AG20443 (cell line): ENCODE measurements at regions not wholly inside any gene's neighbourhood (a gene's known extent, or its start where the extent isn't known, plus 50 kb on each side); places are given as distances from the start of the nearest gene placed in this dataset.
"Not testable (repeated sequence)": the region's sequence is repeated elsewhere in the genome, so short reads cannot be mapped to it uniquely, and the experiment has no call there.

ENCODE experiments used
- DNase-seq: peaks from one replicate; pipeline ENCODE4 v3.0.0; 2012; ENCODE audit warnings: low spot score, mixed read lengths

DNA sequence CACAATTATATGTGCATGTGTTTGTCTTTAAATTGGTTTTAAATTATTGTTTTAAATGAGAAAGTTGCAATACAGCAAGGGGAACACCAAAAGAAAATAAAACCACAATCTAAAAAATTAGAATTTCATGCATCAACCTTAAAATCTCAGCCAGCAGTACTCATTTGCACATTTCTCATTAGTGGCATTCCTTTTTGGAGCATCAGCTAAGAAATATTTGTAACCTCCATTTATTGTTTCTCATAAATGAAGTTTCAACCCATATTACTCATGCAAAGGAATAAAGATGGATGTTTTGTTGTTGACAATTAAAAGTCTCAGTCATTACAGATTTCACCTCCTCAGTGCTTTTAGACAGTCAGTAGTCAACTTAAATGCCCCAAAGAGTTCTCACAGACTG, 160.1 kb downstream of the TBX15 start:
- DNase-seq, result no peak

DNA sequence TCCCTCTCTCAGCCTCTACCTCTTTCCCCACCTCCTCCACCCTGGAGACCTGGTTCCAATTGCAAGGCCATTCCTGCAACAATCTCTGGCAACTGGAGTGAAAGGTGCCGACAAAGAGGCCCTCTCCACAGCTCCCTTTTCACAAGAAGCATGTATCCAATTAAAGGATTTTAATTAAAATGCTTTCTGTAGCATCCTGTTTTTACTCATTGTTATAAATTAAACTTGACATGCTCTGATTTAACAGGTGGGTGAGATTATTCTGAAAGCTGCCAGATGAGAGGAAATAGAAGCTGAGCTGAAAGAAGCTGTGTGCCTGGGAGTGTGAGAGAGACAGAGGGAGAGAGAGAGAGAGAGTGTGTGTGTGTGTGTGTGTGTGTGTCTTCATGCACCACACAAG, 160.5 kb downstream of the TBX15 start:
- DNase-seq, result no peak

DNA sequence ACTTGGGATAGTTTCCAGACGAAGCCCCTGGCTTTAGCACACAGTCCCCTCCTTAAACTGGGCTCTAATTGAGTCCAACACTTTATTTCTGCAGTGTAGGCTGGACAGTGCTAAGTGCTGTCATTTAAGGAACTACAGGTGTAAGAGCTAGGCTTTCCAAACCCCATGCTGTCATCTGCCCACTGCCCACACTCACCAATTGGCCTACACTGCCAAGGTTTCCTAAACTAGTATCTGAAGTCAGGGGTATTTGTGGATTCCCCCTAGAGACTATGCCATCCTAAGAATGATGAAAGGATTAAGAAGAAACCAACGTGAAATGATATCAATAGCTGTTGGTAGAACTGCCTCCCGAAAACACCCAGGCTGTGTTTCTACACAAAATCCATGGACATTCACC, 160.9 kb downstream of the TBX15 start:
- DNase-seq, result no peak

DNA sequence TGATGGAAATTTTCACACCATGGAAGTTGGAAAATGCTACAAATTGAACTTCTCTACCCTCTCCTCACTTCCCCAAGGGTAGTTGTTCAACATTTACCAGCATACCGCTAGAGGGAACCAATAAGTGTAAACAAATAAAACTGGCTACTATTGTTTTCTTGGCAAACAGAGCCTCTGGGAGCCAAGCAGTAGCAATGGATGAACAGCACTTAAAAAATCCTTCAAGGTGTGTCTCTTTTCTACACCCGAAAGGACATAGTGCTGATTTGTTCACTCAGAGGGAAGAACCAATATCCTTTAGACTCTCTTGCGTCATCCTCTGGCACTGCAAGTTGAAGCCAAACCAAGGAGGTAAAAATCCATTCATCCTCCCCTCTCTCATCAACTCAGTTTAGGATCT, 161.5 kb downstream of the TBX15 start:
- no peak for DNase-seq

DNA sequence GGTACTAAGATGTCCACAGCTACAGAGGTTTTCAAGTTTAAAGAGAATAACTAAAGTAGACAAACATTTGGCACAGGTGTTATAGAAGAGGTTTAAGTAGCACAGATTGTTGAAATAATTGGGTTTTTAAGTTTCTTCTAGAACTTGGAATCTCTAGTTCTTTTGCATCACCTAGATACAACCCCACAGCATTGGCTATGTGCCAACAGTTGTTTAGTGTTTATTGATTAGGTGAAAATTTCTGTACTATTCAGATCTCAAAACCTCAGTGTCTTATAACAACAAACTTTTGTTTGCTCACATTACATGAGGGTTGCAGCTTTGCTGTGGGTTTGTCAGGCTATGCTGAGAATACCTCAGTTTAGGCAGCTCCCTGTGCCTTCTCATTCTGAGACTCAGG, 162.5 kb downstream of the TBX15 start:
- DNase-seq, result no peak

DNA sequence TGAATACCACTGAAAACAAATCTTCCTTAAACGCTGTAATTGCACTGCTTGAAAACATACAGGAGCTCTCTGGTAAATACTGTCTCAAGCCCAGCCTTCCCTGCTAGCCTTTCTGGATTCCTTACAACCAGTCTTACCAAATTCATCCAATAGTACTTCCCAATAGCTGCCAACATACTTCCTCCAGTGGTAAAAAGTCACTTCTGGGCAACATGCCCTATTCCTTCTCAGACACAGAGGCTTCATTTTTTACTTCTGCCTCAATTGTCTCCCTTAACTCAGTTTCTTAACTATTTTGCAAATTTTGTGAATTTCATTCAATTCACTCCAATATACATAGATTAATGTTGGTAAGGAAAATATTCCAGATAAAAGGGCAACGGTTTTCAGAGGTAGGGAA, 166.3 kb downstream of the TBX15 start:
- DNase-seq, result peak; percentile 42

DNA sequence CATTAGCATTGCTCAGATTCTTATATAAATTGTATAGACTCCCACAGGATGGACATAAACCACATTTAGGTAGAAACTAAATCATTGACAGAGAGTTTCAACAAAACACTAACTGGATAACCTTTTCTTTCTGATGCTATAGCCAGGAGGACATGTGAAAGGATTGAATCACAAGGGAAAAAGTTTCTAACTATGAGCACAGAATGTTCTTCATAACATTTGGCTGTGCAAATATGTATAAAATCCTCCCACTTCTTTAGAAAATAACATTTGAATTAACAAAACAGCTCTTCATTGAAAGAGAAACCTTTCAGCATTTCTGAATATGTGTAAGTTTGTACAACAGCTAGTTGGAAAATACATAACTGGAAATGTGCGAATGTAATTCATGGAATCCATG, 167.3 kb downstream of the TBX15 start:
- DNase-seq, result no peak

DNA sequence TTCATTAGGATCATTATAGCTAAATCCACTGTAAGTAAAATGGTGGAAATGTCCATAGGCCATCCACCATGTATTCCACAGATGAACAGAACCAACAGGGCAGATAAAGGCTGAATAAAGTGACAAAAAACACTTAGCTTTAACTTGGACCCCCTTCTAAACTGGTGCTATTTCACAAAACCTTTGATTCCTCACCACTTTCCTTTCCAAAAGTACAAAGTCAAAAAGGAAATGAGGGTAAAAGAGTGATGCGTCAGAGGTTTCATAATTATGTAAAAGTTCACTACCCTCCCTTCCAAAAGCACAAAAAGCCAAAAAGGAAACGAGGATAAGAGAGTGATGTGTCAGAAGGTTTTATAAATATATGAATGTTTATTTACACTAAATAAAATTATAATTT, 172.2 kb downstream of the TBX15 start:
- no peak for DNase-seq

DNA sequence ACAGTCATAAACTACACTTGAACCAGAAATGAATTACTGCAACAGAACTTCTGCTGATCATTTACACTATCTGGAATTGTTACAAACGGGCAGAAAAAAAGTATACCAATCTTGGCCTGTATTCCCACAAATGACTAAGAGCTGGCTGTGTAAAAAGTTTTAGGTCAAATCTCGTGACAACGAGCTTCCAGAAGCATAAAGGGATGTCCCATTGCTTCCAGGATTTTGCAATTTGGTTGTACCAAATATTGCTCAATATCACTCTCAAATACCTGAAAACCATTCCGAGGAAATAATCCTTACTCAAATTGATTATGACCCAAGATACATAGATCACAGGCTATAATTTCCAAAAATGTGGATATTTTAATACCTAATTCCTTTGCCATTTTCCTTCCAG, 175.6 kb downstream of the TBX15 start:
- DNase-seq, result no peak

DNA sequence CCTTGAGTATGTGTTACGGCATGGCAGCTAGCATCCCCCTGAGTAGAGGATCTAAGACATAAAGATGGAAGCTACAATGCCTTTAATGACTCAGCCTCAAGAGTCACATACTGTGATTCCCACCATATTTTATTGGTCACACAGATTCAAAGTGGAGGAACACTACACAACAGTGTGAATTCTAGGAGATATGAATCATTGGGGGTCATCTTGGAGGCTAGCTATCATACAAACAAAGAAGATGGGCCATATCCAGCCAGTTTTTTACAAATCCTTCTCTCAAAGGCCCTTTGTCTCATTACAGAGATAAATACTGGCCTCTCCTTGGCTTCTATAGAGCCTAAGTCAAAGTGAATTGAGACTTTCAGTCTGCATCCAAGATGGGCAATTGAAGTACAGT, 177.0 kb downstream of the TBX15 start:
- no peak for DNase-seq

DNA sequence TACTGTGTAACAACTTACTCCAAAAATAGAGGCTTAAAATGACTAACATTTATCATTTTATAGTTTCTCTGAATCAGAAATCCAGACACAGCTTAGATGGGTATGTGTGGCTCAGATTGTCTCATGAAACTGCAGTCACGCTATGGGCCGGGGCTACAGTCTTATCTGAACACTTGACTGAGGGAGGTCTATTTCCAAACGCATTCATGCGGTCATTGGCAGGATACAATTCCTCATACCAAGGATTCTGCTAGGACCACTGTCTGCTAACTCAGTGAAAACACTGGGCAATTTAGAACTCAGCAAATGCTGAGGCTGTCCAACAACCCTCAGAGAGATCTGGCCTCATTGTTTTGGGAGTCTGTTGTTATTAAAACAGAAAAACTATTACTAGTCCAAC, 178.6 kb downstream of the TBX15 start:
- DNase-seq, result no peak

DNA sequence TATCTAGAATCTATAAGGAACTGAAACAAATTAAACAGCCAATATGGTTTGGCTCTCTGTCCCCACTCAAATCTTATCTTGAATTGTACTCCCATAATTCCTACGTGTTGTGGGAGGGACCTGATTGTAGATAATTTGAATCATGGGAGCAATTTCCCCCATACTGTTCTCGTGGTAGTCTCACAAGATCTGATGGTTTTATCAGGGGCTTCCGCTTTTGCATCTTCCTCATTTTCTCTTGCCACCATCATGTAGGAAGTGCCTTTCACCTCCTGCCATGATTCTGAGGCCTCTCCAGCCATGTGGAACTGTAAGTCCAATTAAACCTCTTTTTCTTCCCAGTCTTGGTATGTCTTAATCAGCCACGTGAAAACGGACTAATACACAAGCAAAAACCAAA, 185.0 kb downstream of the TBX15 start:
- DNase-seq, result not testable (repeated sequence)

DNA sequence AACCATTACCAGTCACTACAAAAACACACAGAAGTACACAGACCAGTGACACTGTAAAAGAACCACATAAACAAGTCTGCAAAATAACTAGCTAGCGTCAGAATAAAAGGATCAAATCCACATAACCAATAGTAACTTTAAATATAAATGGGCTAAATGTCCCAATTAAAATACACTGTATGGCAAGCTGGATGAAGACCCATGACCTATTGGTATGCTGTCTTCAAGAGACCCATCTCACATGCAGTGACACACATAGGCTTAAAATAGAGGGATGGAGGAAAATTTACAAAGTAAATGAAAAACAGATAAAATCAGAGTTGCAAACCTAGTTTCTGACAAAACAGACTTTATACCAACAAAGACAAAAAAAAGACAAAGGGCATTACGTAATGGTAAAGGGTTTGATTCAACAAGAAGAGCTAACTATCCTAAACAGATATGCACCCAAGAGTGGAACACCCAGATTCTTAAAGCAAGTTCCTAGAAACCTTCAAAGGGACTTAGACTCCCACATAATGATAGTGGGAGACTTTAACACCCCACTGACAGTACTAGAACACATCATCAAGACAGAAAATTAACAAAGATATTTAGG, 196.9 kb downstream of the TBX15 start:
- DNase-seq, result no peak

DNA sequence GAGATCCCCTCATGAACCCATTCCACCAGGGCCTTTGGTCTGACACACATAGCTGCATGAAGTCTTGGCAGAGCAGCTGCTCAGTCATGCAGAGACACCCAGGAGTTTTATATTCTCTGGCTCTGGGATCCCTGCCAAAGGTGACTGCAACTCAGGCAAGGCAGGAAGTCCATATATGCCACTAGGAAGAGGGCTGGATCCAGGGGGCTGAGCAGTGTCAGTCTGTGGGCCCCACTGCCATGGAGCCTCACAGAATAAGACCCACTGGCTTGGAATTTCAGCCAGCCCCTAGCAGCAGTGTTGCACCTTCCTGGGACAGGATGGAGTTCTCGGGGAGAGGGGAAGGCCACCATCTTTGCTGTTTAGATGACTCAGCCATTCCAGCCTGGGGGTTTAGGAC, 199.7 kb downstream of the TBX15 start:
- DNase-seq, result peak; percentile 13

DNA sequence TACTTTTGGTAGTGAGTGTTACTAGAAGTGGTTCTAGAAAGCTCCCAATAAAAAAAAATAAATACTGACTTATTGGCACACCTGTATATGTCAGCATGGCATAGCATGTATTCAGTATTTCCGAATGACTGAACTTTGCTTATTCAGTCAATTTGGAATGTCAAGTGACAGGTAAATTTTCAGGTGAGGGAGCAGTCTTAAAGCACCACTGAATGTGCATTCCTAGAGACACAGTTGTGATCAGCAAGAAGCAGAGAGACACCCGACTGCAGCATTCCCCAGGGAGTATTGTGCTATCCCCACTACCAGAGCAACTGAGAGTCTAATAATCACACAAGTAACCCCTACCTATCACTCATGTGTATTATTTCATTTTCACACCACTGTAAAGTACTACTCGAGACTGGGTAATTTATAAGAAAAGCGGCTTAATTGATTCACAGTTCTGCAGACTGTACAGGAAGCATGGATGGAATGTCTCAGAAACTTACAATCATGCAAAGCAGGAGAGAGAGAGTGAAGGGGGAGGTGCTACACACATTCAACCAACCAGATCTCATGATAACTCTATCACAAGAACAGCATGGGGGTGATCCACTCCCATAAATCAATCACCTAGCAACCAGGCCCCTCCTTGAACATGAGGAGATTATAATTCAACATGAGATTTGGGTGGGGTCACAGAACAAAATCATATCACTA, 201.5 kb downstream of the TBX15 start:
- DNase-seq, result no peak

DNA sequence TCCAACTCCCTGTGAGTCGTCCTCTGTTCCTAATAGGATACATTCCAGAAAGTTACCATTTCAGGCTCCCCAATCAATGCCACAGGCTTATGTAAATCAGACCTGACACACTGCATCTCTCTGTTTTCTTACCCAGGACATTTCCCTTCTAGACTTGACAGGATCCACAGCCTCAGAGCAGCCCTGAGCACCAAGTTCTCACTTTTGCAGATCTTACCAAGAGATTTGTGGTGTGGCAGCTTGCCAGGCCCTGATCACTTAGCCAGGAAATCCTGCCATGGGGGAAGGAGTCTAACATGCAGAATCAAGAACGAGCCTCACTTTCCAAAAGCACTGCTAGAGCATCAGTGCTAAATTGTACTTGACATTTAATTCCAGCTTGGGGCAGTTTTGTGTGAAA, 202.9 kb downstream of the TBX15 start:
- no peak for DNase-seq

DNA sequence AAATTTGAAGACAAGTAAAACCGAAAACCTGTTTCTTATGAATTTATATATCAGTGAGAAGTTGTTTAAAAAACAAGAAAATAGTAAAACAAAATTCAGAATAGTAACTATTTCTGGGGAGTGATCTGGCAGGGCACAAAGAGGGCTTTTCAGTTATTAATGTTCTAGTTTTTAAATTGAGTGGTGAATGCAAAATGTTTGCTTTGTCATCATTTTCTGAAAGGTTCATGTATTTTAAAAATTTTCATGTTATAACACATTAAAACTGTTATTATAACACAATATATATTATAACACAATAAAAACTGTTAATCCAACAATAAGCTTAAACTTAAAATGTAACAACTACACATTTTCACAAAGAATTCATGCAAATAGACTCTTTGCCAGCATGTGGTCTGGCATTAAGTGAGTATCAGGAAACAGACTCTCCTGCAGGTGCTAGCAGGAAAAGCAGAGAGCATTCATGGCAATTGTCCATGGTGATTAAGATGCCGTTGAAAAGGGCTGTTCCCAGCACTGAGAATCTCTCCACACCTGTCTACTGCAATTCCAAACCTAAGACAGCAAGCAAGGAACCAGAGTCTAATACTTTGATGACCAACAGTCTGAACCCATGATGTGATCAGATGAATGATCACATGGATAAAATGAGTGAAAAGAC, 204.9 kb downstream of the TBX15 start:
- DNase-seq, result no peak

DNA sequence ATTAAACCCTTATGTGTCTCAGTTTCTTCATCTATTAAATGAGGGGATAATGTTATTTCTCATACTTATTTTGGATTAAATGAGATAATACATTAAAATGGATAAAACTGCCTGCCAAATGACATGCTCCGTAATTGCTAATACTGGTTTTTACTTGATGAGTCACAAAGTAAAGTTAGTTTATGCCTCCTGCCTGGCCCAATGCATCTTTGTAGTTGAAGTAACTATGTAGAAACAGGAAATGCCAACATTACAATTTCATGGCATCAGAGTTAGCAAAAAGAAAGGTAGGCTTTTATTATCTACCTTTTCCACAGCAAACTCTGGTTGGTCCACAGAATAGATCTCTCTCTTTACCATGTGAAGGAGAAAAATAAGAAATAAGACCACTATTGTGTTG, 214.5 kb downstream of the TBX15 start:
- DNase-seq, result no peak

DNA sequence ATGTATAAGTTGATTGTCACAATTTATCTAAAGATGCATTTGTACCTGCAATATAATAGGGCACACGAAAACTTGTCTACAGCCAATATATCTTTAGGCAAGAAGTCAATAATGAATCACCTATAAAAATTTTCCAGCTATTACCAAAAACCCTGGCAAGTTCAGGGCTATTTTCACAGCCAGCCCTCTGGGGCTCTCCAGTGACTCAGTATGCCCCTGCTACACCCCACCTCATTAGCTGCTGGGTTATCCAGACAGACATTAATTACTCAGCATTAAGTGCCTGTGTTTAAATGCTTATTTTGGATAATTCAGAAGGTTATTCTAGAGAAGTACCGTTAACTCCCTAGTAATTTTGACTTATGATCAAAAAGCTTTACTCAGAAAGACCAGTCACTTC, 220.2 kb downstream of the TBX15 start:
- no peak for DNase-seq

DNA sequence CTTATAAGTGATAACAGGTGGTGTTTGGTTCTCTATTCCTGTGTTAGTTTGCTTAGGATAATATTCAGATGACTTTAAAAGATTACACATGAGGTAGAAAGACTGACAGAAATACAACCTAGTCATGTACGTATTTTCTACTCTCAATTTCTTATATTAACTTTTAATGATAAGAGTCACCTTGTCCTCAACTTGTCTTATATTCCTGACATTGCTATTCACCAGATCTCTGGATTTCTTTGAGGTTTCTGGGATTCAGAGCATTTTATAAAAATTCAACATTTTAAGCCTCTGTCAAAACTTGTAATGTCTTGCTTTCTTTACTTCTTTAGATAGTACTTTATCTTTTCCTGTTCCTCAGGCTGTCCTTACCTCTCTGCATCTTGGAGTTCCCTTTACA, 234.2 kb downstream of the TBX15 start:
- no peak for DNase-seq

DNA sequence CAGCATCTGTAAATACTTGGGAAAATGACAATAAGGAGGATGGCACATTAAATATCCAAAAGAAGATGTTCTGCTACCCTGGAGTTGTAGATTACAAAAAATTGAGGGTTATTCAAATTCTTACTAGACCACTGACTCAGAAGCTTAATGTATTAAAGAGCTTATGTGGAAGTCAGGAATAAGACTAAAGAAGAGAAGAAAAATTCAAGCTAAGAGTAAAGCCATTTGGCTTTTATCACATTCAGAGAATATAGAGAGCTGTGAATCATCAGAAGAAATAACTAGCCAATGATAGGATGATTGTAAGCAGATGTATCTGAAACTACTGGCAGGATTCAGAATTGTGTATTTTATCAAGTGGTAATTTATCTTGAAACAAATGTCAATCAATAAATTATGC, 237.0 kb downstream of the TBX15 start:
- no peak for DNase-seq

DNA sequence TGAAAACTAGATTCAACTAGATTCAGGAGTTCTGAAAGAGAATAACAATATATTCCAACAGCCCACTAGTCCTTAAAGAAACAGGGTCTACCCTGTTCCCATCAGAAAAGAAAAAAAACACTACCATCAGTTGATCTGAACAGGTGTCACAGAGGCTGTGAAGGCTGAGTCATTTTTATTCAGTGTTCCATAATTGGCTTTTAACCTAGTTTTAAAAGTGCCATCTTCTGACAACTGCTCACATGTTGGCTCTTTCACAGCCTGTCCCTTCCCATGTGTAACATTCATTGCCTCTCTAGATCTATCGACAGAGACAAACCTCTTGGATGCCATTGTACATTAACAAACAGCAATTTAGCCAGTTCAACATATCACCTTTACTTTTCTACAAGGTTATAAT, 243.7 kb downstream of the TBX15 start:
- no peak for DNase-seq

DNA sequence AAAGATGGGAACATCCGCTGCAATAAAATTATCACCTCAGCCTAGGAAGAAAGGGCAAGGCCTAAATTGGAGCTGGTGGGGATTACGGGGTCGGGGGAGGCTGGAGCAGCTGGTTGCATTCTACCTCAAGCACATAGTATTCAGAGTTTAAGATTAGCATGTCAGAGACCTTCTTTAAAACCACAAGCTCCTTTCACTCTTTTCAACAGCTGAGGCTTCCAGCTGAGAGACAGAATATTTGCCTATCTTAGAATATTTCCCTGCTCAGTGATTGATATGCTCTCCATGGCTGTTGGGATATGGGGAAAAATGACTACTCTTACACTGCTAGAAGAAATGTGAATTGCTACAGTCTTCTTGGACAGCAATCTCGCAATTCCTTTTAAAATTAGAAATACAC, 248.6 kb downstream of the TBX15 start:
- no peak for DNase-seq

DNA sequence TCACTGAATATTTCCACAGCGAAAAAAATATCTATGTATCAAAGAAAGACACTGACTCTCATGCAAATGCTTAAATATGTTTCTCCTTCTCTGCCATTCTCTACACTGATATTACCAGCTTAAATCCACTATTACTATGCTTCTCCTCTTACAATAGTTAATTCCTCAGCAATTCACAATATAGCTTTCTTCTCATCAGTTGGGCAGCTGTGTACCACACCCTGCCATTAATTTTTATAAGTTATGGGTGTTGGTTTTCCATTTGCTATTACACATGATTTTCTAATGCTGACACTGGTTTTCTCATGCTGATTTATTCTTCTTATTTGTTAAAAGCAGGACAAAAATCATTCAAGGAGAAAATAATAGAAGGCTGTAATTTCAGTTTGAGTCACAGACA, 251.8 kb downstream of the TBX15 start:
- DNase-seq, result no peak
